Femur (tissue), 1 donor: ENCODE measurements at regions not wholly inside any gene's neighbourhood (a gene's known extent, or its start where the extent isn't known, plus 50 kb on each side); places are given as distances from the start of the nearest gene placed in this dataset.
"Not testable (repeated sequence)": the region's sequence is repeated elsewhere in the genome, so short reads cannot be mapped to it uniquely, and the experiment has no call there.

Experiments
- DNase-seq: peaks from one replicate; pipeline ENCODE4 v3.0.0-alpha.2; 2017

GRCh38 chr2:240243049-240243448, 102.6 kb upstream of the OTOS start:
- DNase-seq, result not testable (repeated sequence)

- DNase-seq, result no peak
These were observed 104.1 kb upstream of the OTOS start for GRCh38 chr2:240244543-240244942.

- no peak for DNase-seq
These were observed 104.7 kb upstream of the OTOS start for GRCh38 chr2:240245184-240245583.

GRCh38 chr2:240245706-240246105, 105.2 kb upstream of the OTOS start:
- DNase-seq, result peak; percentile 81

GRCh38 chr2:240246173-240246820, 105.8 kb upstream of the OTOS start:
- no peak for DNase-seq

GRCh38 chr2:240247241-240247867, 106.9 kb upstream of the OTOS start:
- no peak for DNase-seq

GRCh38 chr2:240247868-240248720, 107.6 kb upstream of the OTOS start:
- DNase-seq, result no peak

GRCh38 chr2:240248721-240249422, 108.4 kb upstream of the OTOS start:
- no peak for DNase-seq

- DNase-seq, result peak; percentile 73
These were observed 109.1 kb upstream of the OTOS start for GRCh38 chr2:240249423-240250149.

GRCh38 chr2:240250150-240250984, 109.9 kb upstream of the OTOS start:
- no peak for DNase-seq

- DNase-seq, result peak; percentile 84
These were observed 110.8 kb upstream of the OTOS start for GRCh38 chr2:240250985-240251847.

- DNase-seq, result no peak
These were observed 111.4 kb upstream of the OTOS start for GRCh38 chr2:240251848-240252190.

GRCh38 chr2:240252191-240252871, 111.9 kb upstream of the OTOS start:
- DNase-seq, result no peak

- no peak for DNase-seq
These were observed 112.5 kb upstream of the OTOS start for GRCh38 chr2:240252872-240253511.

- no peak for DNase-seq
These were observed 113.2 kb upstream of the OTOS start for GRCh38 chr2:240253583-240254145.

GRCh38 chr2:240254337-240255164, 114.1 kb upstream of the OTOS start:
- no peak for DNase-seq

- no peak for DNase-seq
These were observed 114.7 kb upstream of the OTOS start for GRCh38 chr2:240255165-240255491.
